ENCODE measurements at regions not wholly inside any gene's neighbourhood (a gene's known extent, or its start where the extent isn't known, plus 50 kb on each side); places are given as distances from the start of the nearest gene placed in this dataset.
A peak's percentile ranks its signal among the peaks of the same experiment; 100 is the strongest.

DNA sequence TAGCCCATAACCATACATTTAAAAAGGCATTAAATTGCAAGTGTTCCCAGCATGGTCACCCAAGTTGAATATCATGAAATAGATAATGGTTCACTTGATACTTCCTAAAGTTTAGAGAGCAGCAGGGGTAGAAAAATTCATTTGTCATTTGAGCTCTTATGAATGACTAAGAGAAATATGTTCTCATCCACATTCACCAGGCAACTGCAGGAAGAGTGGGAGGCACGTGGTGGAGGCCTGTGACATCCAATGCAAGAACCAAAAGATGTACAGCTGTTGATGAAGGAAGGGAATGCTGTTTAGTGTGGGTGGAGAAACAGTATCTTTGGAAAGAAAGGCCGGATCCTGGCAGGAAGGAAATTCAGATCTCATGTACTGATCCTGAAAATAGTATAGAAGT is 473.1 kb downstream of the ADGRL2 start:
- TF ChIP-seq, protein P1, sequence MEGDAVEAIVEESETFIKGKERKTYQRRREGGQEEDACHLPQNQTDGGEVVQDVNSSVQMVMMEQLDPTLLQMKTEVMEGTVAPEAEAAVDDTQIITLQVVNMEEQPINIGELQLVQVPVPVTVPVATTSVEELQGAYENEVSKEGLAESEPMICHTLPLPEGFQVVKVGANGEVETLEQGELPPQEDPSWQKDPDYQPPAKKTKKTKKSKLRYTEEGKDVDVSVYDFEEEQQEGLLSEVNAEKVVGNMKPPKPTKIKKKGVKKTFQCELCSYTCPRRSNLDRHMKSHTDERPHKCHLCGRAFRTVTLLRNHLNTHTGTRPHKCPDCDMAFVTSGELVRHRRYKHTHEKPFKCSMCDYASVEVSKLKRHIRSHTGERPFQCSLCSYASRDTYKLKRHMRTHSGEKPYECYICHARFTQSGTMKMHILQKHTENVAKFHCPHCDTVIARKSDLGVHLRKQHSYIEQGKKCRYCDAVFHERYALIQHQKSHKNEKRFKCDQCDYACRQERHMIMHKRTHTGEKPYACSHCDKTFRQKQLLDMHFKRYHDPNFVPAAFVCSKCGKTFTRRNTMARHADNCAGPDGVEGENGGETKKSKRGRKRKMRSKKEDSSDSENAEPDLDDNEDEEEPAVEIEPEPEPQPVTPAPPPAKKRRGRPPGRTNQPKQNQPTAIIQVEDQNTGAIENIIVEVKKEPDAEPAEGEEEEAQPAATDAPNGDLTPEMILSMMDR (conservative IDR thresholded peaks at IDR 0.05; ENCODE audit: low read depth, low read length), result no peak
- H3K4me3 ChIP-seq (ENCODE audit: low read depth, low read length), result no peak overlapping the region
- peak; percentile 52 for DNase-seq (ENCODE audit: low read depth)

- TF ChIP-seq, protein P1 (conservative IDR thresholded peaks at IDR 0.05; ENCODE audit: low read depth, low read length), result no peak
- DNase-seq (ENCODE audit: low read depth), result peak; percentile 45
Measured at GRCh38 chr1:82269431-82269830, 468.7 kb downstream of the ADGRL2 start.

GRCh38 chr1:82268826-82269225 is 468.1 kb downstream of the ADGRL2 start:
- TF ChIP-seq, protein P1 (conservative IDR thresholded peaks at IDR 0.05; ENCODE audit: low read depth, low read length), result no peak
- DNase-seq (ENCODE audit: low read depth), result no peak
- H3K4me3 ChIP-seq (ENCODE audit: low read depth, low read length), result no peak overlapping the region

More at GRCh38 chr1:82269431-82269830, 468.7 kb downstream of the ADGRL2 start:
- no peak overlapping the region for H3K4me3 ChIP-seq (ENCODE audit: low read depth, low read length)

- no peak overlapping the region for H3K4me3 ChIP-seq (ENCODE audit: low read depth, low read length)
- DNase-seq (ENCODE audit: low read depth), result no peak
- TF ChIP-seq, protein P1 (conservative IDR thresholded peaks at IDR 0.05; ENCODE audit: low read depth, low read length), result no peak
Measured at GRCh38 chr1:82266351-82266750, 465.6 kb downstream of the ADGRL2 start.

GRCh38 chr1:82265436-82265835 is 464.7 kb downstream of the ADGRL2 start:
- TF ChIP-seq, protein P1 (conservative IDR thresholded peaks at IDR 0.05; ENCODE audit: low read depth, low read length), result no peak
- DNase-seq (ENCODE audit: low read depth), result no peak
- no peak overlapping the region for H3K4me3 ChIP-seq (ENCODE audit: low read depth, low read length)

- TF ChIP-seq, protein P1 (conservative IDR thresholded peaks at IDR 0.05; ENCODE audit: low read depth, low read length), result no peak
Measured at GRCh38 chr1:82264802-82265201, 464.1 kb downstream of the ADGRL2 start.

DNA sequence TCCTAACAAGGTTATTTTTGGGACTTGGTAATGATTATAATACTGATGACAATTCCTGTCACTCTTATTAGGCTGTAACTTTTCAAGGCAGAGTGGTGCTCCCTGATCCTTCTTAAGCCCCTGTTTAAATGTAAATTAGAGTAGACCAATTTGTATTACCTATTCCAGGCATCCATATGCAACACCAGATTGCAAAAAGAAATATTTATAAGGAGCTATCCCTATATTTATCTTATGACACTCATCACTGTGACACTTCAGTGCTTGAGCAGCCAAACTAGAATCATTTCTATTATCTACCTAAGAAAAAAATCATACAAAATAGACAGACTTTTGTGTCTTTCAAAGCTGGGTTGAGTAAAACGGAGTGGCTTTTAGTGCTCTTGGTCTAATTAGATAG is 462.7 kb downstream of the ADGRL2 start:
- DNase-seq (ENCODE audit: low read depth), result no peak
- TF ChIP-seq, protein P1 (conservative IDR thresholded peaks at IDR 0.05; ENCODE audit: low read depth, low read length), result no peak
- H3K4me3 ChIP-seq (ENCODE audit: low read depth, low read length), result no peak overlapping the region

More at GRCh38 chr1:82264802-82265201, 464.1 kb downstream of the ADGRL2 start:
- DNase-seq (ENCODE audit: low read depth), result no peak
- no peak overlapping the region for H3K4me3 ChIP-seq (ENCODE audit: low read depth, low read length)
